HUDEP-2 (cell line): ENCODE measurements at regions not wholly inside any gene's neighbourhood (a gene's known extent, or its start where the extent isn't known, plus 50 kb on each side); places are given as distances from the start of the nearest gene placed in this dataset.

Experiments
- DNase-seq, 76 experiments: peaks; one replicate each; lab custom pipeline; 2025; ENCODE audit not compliant: unreplicated experiment in 76 of 76; lab: John Stamatoyannopoulos, UW

DNA sequence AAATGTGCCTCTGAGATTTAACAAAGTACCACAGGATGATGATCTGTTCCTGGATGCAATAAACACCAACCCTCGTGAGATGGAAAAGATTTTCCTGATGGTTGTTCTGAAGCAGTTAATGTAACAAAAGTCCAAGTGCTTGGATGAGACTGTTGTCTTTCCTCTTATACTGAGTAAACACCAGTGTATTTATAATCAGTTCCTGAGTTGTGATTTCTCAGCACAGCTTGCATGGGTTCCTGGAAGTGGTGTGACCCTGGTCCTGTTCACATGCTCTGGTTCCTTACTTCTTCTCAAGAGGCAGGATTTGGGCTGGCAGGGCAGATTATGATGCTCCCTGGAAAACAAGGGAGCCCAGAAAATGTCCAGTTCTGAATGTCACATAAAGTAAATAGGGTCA lies 208.2 kb upstream of the USP24 start:
- no peak for DNase-seq

- no peak for DNase-seq
Observed at GRCh38 chr1:55420929-55421716, 206.0 kb upstream of the USP24 start.

GRCh38 chr1:55420026-55420425 lies 204.9 kb upstream of the USP24 start:
- DNase-seq, result no peak

DNA sequence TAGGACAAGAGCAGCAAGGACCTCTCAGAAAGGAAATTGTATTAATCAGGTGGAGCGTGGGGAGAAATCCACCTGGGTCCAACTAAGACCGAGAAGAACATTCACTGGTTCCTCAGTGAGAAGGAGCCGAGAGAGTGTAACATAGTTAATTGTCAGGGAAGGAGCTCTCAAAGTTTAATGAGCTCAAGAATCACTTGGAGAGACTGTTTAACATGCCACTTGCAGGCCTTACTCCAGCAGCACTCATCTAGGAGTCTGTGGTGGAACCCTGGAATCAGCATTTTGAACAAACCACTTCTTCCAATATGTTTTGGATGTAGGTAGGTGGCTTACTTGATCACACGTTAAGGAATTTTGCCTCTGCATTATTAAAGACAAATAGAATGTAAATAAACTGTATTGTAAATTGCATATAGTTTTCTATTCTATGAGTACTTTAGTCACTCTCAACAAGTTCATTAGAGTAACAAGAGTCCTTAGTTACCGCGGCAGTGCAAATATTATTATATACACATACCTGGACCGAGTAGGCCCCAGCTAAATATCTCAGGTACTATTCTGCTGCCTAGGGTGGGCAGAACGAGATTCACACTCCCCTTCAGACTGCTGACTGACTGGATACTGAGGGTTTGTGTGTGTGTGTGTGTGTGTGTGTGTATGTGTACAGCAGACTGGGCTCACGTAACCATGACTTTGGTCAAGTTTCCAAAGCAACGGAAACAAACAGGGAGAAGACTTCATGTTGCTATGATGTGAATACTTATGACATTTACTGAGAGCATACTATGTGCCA lies 203.2 kb upstream of the USP24 start:
- DNase-seq, result no peak

DNA sequence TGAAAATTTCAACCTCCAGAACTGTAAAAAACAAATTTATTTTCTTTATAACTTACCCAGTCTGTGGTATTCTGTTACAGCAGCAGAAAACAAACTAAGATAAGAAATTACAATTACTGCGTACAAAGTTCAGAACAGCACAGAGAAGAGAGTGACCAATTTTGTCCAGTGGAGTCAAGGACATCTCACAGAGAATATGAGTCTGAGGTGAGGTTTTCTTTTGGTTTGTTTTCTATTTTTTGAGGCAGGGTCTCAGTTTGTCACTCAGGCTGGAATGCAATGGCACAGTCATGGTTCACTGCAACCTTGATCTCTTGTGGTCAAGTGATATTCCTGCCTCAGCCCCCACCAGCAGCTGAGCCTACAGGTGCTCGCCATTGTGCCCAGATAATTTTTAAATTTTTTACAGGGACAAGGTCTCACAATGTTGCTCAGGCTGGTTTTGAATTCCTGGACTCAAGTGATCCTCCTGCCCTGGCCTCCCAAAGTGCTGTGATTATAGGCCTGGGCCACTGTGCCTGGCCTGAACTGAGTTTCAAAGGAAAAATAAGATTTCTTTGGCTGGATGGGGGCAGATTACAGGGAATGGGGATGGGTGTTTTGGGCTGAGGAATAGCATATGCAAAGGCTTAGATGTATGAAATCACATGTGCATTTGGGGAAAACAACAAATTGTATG lies 201.1 kb upstream of the USP24 start:
- no peak for DNase-seq

DNA sequence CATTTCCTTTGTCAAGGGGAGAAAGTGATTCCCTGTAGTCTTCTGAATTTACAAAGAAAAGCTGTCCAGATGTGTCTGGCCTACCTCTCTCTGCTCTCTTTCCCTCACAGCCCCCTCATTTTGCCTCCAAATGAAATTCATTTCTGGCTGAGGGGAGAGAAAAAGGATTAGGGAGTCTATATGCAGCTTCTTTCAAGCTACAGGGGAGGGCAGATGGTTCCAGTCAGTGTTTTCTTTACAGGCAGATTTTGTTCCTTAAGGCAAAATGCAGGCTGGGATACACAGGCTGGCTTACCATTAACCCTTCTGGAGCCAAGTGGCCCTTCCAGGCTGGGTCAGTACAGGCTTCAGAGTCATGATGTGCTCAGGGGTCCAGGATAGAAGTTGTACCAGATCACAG lies 198.1 kb upstream of the USP24 start:
- DNase-seq, result no peak

DNA sequence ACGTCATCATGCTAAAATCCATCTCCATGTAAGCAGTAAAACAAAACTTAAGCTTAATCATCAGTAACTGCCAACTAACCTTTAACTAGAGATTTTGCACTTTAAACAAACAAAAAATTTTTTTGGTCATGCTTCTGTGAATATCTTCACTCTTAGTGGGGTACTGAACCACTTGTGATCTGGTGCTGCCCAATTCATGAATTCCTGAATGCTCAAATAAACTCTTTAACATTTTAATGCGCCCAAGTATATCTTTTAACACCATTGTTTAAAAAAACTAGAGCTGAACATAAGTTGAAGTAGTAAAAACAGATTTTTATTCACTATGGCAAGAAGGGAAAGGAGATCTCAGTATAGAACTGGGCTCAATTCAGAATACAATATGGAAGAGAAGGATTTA lies 196.9 kb upstream of the USP24 start:
- DNase-seq, result no peak

GRCh38 chr1:55402671-55403464 lies 187.7 kb upstream of the USP24 start:
- no peak for DNase-seq

GRCh38 chr1:55402142-55402541 lies 187.0 kb upstream of the USP24 start:
- no peak for DNase-seq

DNA sequence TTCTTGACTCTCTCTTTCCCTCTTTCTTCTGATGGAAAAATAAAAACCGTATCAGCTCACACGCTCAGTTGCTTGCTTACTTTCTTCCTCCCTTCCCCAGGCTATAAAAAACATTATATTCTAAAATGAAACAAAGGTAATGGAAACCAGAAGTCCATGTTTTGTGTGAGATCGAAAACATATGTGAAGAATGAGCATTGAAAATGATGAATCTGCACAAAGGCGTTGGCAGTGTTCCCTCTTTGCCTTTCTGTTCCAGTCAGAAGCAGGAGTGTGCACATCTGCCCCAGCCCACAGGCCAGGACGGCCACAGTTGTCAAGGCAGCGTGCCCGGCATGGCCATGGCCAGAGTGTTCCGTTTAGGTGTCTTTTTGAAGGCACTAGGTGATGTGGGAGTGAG lies 185.3 kb upstream of the USP24 start:
- DNase-seq, result no peak

GRCh38 chr1:55399346-55399745 lies 184.2 kb upstream of the USP24 start:
- DNase-seq, result no peak

GRCh38 chr1:55396381-55396891 lies 181.3 kb upstream of the USP24 start:
- no peak for DNase-seq

DNA sequence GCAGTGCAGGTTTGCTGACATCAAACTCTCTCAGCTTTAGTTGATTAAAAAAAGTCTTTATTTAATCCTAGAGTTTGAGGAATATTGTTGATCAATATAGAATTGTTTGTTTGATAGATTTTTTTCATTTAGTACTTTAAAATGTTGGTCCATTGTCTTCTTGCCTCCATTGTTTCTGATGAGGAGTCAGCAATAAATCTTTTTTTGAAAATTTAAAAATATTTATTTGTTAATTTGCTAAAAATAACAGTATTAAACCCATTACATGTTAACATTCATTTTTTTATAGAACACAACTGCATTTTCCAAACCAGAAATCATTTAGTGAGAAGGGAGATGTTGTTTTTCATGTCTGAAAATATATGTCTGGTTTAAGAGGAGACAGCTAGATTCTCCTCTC lies 173.8 kb upstream of the USP24 start:
- no peak for DNase-seq

DNA sequence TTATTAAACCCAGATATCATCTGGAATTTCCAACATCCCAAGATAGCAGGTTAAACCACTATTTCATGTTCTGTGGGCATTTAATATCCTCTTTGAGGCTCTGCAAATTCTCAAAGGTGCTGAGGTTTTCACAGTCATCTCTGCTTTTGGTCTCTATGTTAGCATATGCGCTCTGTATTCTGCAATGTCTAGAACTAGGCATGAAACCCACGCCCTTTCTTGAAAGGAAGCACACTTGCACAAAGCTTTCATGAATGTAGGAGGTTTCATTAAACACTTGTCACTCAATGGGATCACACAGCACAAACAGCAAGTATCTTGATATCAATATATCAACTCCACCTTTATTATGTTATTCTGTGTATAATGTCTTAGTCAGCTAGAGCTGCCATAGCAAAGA lies 172.0 kb upstream of the USP24 start:
- DNase-seq, result no peak

DNA sequence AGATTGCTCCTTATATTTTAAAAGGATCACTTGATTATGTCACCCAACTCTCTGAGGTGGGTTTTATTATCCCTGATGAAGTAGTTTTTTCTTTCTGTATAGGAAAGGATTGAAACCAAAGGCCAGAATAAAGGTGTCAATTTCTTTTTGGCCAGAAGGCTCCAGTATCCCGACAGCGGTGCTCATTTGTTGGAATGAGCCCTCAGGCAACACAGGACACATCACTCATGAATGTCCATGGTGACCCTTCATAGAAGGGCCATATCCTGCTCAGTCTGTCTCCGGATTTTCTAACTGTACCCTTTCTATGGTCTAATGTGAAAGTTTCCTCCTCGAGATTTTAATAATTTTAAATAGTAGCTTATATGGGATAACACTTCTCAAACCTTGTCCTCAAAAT lies 171.3 kb upstream of the USP24 start:
- DNase-seq, result no peak

DNA sequence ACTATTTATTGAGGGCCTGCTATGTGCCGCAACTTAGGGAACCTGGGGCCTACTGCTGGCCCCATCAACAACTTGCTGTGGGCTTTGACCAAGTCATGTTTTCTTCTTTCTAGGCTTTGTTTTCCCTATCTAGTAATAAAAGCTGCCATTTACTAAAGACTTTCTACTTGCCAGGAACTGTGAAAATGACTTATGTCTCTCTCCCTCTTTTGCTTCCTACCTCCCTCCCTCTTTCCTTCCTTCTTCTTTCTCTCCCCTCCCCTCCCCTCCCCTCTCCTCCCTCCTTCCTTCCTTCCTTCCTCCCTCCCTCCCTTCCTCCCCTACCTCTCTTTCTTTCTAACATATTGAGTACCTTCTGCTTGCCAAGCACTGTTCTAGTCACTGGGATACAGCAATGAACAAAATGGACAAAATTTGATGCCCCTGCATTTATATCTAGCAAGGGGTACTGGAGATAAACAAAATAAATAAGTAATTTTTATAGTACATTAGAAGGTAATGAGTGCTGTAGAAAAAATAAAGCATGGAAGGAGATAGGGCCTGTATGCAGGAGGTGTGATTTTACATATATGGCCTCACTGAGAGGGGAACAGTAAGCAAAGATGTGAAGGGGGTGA lies 170.3 kb upstream of the USP24 start:
- DNase-seq, result no peak

- DNase-seq, result no peak
Observed at GRCh38 chr1:55384637-55385036, 169.5 kb upstream of the USP24 start.

GRCh38 chr1:55382806-55383305 lies 167.7 kb upstream of the USP24 start:
- DNase-seq, result no peak

GRCh38 chr1:55381983-55382382 lies 166.8 kb upstream of the USP24 start:
- DNase-seq, result no peak

DNA sequence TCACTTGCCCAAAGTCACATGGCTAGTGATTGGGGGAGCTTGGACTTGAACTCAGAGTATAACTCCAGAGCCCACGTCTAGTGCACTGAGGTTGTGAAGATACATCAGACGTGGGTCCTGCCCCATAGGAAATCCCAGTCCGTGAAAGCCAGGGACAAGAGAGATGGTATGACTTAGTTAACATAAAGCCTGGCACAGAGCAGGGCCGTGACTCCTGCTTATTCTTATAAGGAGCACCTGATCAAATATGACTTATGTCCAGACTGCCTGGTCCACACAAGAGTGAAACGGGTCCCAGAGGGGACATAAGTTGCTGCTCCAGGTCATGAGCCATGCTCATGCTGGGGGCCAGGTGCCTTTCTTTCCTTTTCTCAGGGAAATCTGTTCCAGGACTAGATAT lies 166.3 kb upstream of the USP24 start:
- no peak for DNase-seq
